ENCODE measurements at regions not wholly inside any gene's neighbourhood (a gene's known extent, or its start where the extent isn't known, plus 50 kb on each side); places are given as distances from the start of the nearest gene placed in this dataset.

GRCh38 chr10:106076496-106076895, 1088.0 kb downstream of the SORCS1 start:
- H3K56ac ChIP-seq (replicated peaks; ENCODE audit: insufficient read length, low read depth, low read length), result no peak overlapping the region
- H4K91ac ChIP-seq (replicated peaks; ENCODE audit: insufficient read length, low read length), result no peak overlapping the region
- no peaks in the 10 kb centered on the region for H3K36me3 ChIP-seq (ENCODE audit: control insufficient read depth in 2 of 4, insufficient read depth in 4 of 4, low read length in 3 of 4)
- no peak overlapping the region for H4K8ac ChIP-seq (ENCODE audit: extremely low read depth, insufficient read depth, low read length)
- DNase-seq (ENCODE audit: low read depth in 1 of 2, low spot score in 2 of 2) (no peak), FAIRE-seq (no peak)
- H3K18ac ChIP-seq (ENCODE audit: extremely low read depth, low read length), result no peak overlapping the region
- no peaks in the 10 kb centered on the region; a peak in 2 of 4 replicates for H3K9me3 ChIP-seq (ENCODE audit: insufficient read depth in 2 of 2, low read depth in 1 of 2, low read length in 1 of 2)
- H2BK20ac ChIP-seq (ENCODE audit: low read length), result no peak overlapping the region
- H3K4me3 ChIP-seq (ENCODE audit: extremely low read depth in 1 of 4, insufficient read depth in 2 of 4, low read depth in 3 of 4, low read length in 4 of 4), result no peak overlapping the region
- no peak overlapping the region for H2BK120ac ChIP-seq (replicated peaks; ENCODE audit: low read depth, low read length)
- ChIA-PET POLR2A (ENCODE audit: partially characterized antibody) (no interaction called here), CTCF (ENCODE audit: partially characterized antibody) (interaction anchor here (1.3 kb wide), 1 partner anchor 10 kb away, joined by 7 read pairs; no protein-coding TSS in a partner anchor)
- H3K23me2 ChIP-seq (ENCODE audit: low read depth, low read length), result no peaks in the 10 kb centered on the region
- H3K23ac ChIP-seq (ENCODE audit: insufficient read length), result no peak overlapping the region
- H3K4me1 ChIP-seq (replicated peaks in 1 of 4; ENCODE audit: control insufficient read depth in 3 of 4, insufficient read depth in 4 of 4, low read length in 3 of 4), result peaks cover 0 to 7% (median 0%) of the 10 kb centered on the region in 4 experiments; a peak in 1 of 7 replicates
- H3K4ac ChIP-seq (replicated peaks; ENCODE audit: insufficient read length, low read depth, low read length), result no peak overlapping the region
- H3K27me3 ChIP-seq (replicated peaks in 1 of 4; ENCODE audit: control insufficient read depth in 3 of 4, extremely low read depth in 1 of 4, insufficient read depth in 3 of 4, low read length in 3 of 4), result no peaks in the 10 kb centered on the region
- H3K14ac ChIP-seq (ENCODE audit: insufficient read length), result no peak overlapping the region
- H3K4me2 ChIP-seq (ENCODE audit: insufficient read depth in 1 of 2, low read depth in 2 of 2, low read length in 2 of 2), result no peak overlapping the region
- H3K79me2 ChIP-seq (ENCODE audit: control insufficient read depth in 1 of 2, insufficient read depth in 2 of 2, low read length in 2 of 2), result no peaks in the 10 kb centered on the region
- no peak overlapping the region for H2AFZ ChIP-seq (ENCODE audit: low read length)
- H4K5ac ChIP-seq (ENCODE audit: insufficient read length, low read depth, low read length), result no peak overlapping the region
- TF ChIP-seq CHD2 (IDR thresholded peaks at IDR 0.05; ENCODE audit: low read length), result no peak
- TF ChIP-seq E2F6 (IDR thresholded peaks at IDR 0.05), result no peak
- TF ChIP-seq RFX5 (IDR thresholded peaks at IDR 0.05; ENCODE audit: borderline replicate concordance, low read depth, low read length), result no peak
- no peak for TF ChIP-seq SP1 (IDR thresholded peaks at IDR 0.05; ENCODE audit: low read depth, low read length)
- TF ChIP-seq EZH2 (IDR thresholded peaks at IDR 0.05; ENCODE audit: low read depth, low read length, severe bottlenecking), result no peak
- TF ChIP-seq, protein P1, sequence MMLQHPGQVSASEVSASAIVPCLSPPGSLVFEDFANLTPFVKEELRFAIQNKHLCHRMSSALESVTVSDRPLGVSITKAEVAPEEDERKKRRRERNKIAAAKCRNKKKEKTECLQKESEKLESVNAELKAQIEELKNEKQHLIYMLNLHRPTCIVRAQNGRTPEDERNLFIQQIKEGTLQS (IDR thresholded peaks at IDR 0.05; ENCODE audit: insufficient read depth, low read depth, low read length), result no peak
- no peak for TF ChIP-seq ZNF274 (IDR thresholded peaks at IDR 0.05; ENCODE audit: borderline replicate concordance, extremely low read depth, low read length)
- H3K79me1 ChIP-seq (ENCODE audit: low read depth, low read length), result no peaks in the 10 kb centered on the region
- H2BK15ac ChIP-seq (ENCODE audit: low read length), result no peak overlapping the region
- no peak overlapping the region for H3K9ac ChIP-seq (replicated peaks in 1 of 4; ENCODE audit: extremely low read depth in 1 of 4, low read depth in 3 of 4, low read length in 3 of 4)
- no peak overlapping the region for H2BK5ac ChIP-seq (ENCODE audit: low read depth, low read length)
- H2AK5ac ChIP-seq (ENCODE audit: low read depth, low read length), result no peak overlapping the region
- H2BK12ac ChIP-seq (ENCODE audit: low read depth, low read length), result no peak overlapping the region
- H3K27ac ChIP-seq (ENCODE audit: low read depth, low read length), result no peak overlapping the region
- no peaks in the 10 kb centered on the region for H4K20me1 ChIP-seq (replicated peaks in 1 of 2; ENCODE audit: control insufficient read depth in 1 of 2, insufficient read depth in 2 of 2, low read length in 2 of 2)
